HepG2 (cell line): ENCODE measurements at regions not wholly inside any gene's neighbourhood (a gene's known extent, or its start where the extent isn't known, plus 50 kb on each side); places are given as distances from the start of the nearest gene placed in this dataset.

ENCODE experiments used
- CBX1 ChIP-seq: IDR thresholded peaks from one replicate; pipeline ENCODE4 v1.6.1; 2016; ENCODE audit warnings: antibody characterized with exemption, low read depth
- SETDB1 ChIP-seq: sonication (generic); formaldehyde crosslinking; IDR thresholded peaks from 2 replicates; pipeline ENCODE4 v1.5.1; 2020; ENCODE audit warnings: missing genetic modification reagents, mild to moderate bottlenecking, borderline replicate concordance
- ZNF256 ChIP-seq: sonication (generic); formaldehyde crosslinking; conservative IDR thresholded peaks from 2 replicates; pipeline ENCODE4 v1.4.0; 2020; ENCODE audit warnings: missing genetic modification reagents

GRCh38 chr9:134980991-134981390, 63.3 kb upstream of the FCN1 start:
- TF ChIP-seq CBX1 (no peak), ZNF256 (CRISPR knock-in tag) (no peak), SETDB1 (no peak)
